ENCODE measurements at regions not wholly inside any gene's neighbourhood (a gene's known extent, or its start where the extent isn't known, plus 50 kb on each side); places are given as distances from the start of the nearest gene placed in this dataset.

- H3K4me1 ChIP-seq: no peaks in the 10 kb centered on the region
- no peak overlapping the region for H3K4me3 ChIP-seq
- H3K27ac ChIP-seq: no peak overlapping the region
- no peak for TF ChIP-seq CTCF (IDR thresholded peaks at IDR 0.05)
- no peaks in the 10 kb centered on the region for H3K36me3 ChIP-seq
- peaks cover 0 to 5% of the 10 kb centered on the region in 2 donors for H3K9me3 ChIP-seq
- intact Hi-C loops (cut with DNase I): no loop called here
- no peak for ATAC-seq
- no peak for DNase-seq
- H3K27me3 ChIP-seq: no peaks in the 10 kb centered on the region
Measured at GRCh38 chr2:195360242-195360641, 296.8 kb upstream of the SLC39A10 start.

- Histone ChIP-seq H3K9me3 (peaks cover 0 to 5% of the 10 kb centered on the region in 2 donors), H3K36me3 (no peaks in the 10 kb centered on the region), H3K4me3 (no peak overlapping the region), H3K27ac (no peak overlapping the region), H3K27me3 (no peaks in the 10 kb centered on the region), H3K4me1 (no peaks in the 10 kb centered on the region)
- DNase-seq: no peak
- ATAC-seq: no peak
- intact Hi-C loops (cut with DNase I): no loop called here
- TF ChIP-seq CTCF (IDR thresholded peaks at IDR 0.05): no peak
Measured at GRCh38 chr2:195359043-195359735, 297.8 kb upstream of the SLC39A10 start.

GRCh38 chr2:195356920-195357440 lies 300.0 kb upstream of the SLC39A10 start:
- Histone ChIP-seq H3K4me1 (no peaks in the 10 kb centered on the region), H3K9me3 (peaks cover 0 to 5% of the 10 kb centered on the region in 2 donors), H3K36me3 (no peaks in the 10 kb centered on the region), H3K27me3 (no peaks in the 10 kb centered on the region), H3K27ac (no peak overlapping the region), H3K4me3 (no peak overlapping the region)
- TF ChIP-seq CTCF (IDR thresholded peaks at IDR 0.05): no peak
- ATAC-seq: no peak
- no peak for DNase-seq
- intact Hi-C loops (cut with DNase I): no loop called here

- Histone ChIP-seq H3K4me3 (no peak overlapping the region), H3K9me3 (peaks cover 0 to 5% of the 10 kb centered on the region in 2 donors), H3K27ac (no peak overlapping the region), H3K4me1 (no peaks in the 10 kb centered on the region), H3K36me3 (no peaks in the 10 kb centered on the region), H3K27me3 (no peaks in the 10 kb centered on the region)
- ATAC-seq (no peak), DNase-seq (no peak)
- no peak for TF ChIP-seq CTCF (IDR thresholded peaks at IDR 0.05)
- intact Hi-C loops (cut with DNase I): no loop called here
Measured at GRCh38 chr2:195356026-195356425, 301.0 kb upstream of the SLC39A10 start.

GRCh38 chr2:195352581-195352980 lies 304.4 kb upstream of the SLC39A10 start:
- intact Hi-C loops (cut with DNase I): no loop called here
- no peaks in the 10 kb centered on the region for H3K36me3 ChIP-seq
- no peaks in the 10 kb centered on the region for H3K4me1 ChIP-seq
- DNase-seq: no peak
- no peak for TF ChIP-seq CTCF (IDR thresholded peaks at IDR 0.05)
- ATAC-seq: no peak
- H3K4me3 ChIP-seq: no peak overlapping the region
- no peak overlapping the region for H3K27ac ChIP-seq
- no peaks in the 10 kb centered on the region for H3K27me3 ChIP-seq
- H3K9me3 ChIP-seq: peaks cover 0 to 5% of the 10 kb centered on the region in 2 donors

All from left lung (tissue), 4 donors.